Thymus (tissue), 11 donors: ENCODE measurements at regions not wholly inside any gene's neighbourhood (a gene's known extent, or its start where the extent isn't known, plus 50 kb on each side); places are given as distances from the start of the nearest gene placed in this dataset.

Experiments
- DNase-seq, 9 donors: peaks; one replicate each; pipeline ENCODE4 v3.0.0-alpha.2; 2013; ENCODE audit warnings: low spot score in 9 of 9, low read depth in 6 of 9, missing footprints in 1 of 9
- H3K27ac ChIP-seq, 2 donors: one replicate each; pipeline ENCODE4 v1.5.1; 2013; ENCODE audit warnings: control low read depth in 1 of 2, low read depth in 1 of 2, low read length in 1 of 2, mild to moderate bottlenecking in 1 of 2, moderate library complexity in 1 of 2
- H3K27me3 ChIP-seq, 2 donors: one replicate each; pipeline ENCODE4 v1.5.1; 2013; ENCODE audit warnings: low read length in 1 of 2; ENCODE audit not compliant: control insufficient read depth in 2 of 2, insufficient read depth in 1 of 2
- H3K36me3 ChIP-seq, 2 donors: one replicate each; pipeline ENCODE4 v1.5.1; 2013; ENCODE audit warnings: low read length in 1 of 2, mild to moderate bottlenecking in 1 of 2, moderate library complexity in 1 of 2; ENCODE audit not compliant: control insufficient read depth in 2 of 2, insufficient read depth in 2 of 2
- H3K4me1 ChIP-seq, 2 donors: one replicate each; pipeline ENCODE4 v1.5.1; 2013; ENCODE audit warnings: low read length in 2 of 2; ENCODE audit not compliant: control insufficient read depth in 2 of 2, insufficient read depth in 2 of 2
- H3K4me3 ChIP-seq, 2 donors: one replicate each; pipeline ENCODE4 v1.5.1; 2013; ENCODE audit warnings: low read length in 2 of 2, control low read depth in 1 of 2, mild to moderate bottlenecking in 1 of 2
- H3K9me3 ChIP-seq, 2 donors: one replicate each; pipeline ENCODE4 v1.5.1; 2013; ENCODE audit warnings: low read length in 1 of 2, mild to moderate bottlenecking in 1 of 2; ENCODE audit not compliant: control insufficient read depth in 2 of 2, insufficient read depth in 1 of 2
- WGBS: extraction: QIAGEN DNeasy Blood & Tissue Kit; methylation state at CpG from one replicate; pipeline ENCODE4 v1.1.7; 2013; 5-methylcytosine and 5-hydroxymethylcytosine counted together
- donor health status: healthy.

DNA sequence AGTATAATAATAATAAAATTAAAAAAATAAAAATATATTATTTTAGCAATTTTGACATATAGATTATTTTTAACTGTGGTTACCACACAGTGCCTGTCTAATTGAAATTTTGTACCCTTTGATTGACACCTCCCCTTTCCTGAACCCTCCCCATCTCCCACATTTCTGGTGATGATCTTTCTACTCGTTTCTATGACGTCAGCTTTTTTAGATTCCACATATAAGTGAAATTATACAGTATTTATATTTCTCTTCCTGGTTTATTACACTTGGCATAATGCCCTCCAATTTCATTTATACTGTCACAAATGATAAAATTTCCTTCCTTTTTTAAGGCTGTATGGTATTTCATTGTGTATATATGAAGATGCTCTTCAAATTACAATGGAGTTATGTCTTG is 258.1 kb upstream of the PTCHD4 start:
- Histone ChIP-seq H3K4me1 (no peaks in the 10 kb centered on the region), H3K27me3 (no peaks in the 10 kb centered on the region), H3K36me3 (no peaks in the 10 kb centered on the region), H3K27ac (no peak overlapping the region), H3K4me3 (no peak overlapping the region), H3K9me3 (no peaks in the 10 kb centered on the region)
- WGBS: 96% methylated on average over 2 of the region's 2 CpGs
- DNase-seq: no peak

DNA sequence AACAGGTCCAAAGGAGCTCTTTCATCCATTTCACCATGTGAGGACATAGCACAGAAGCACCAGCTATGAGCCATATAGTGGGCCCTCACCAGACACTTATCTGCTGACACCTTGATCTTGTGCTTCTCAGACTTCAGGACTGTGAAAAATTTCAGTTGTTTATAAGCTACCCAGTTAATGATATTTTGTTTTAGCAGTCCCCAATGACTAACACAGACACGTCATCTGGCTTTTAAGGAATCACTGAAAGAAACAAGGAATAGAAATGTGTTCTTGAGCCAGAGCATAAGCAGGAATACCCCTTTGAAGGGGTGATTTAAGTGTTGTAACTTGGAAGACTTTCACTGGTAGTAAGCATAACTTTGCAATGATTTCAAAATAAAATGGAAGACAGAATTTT is 214.7 kb upstream of the PTCHD4 start:
- Histone ChIP-seq H3K36me3 (no peaks in the 10 kb centered on the region), H3K4me3 (no peak overlapping the region), H3K27me3 (no peaks in the 10 kb centered on the region), H3K9me3 (no peaks in the 10 kb centered on the region), H3K27ac (no peak overlapping the region), H3K4me1 (no peaks in the 10 kb centered on the region)
- 93% methylated on average over 1 of the region's 1 CpG for WGBS
- DNase-seq: no peak

- WGBS: 91% methylated on average over 5 of the region's 5 CpGs
- H3K4me1 ChIP-seq: no peaks in the 10 kb centered on the region
- H3K4me3 ChIP-seq: no peak overlapping the region
- H3K9me3 ChIP-seq: no peaks in the 10 kb centered on the region
- no peak for DNase-seq
- no peaks in the 10 kb centered on the region for H3K36me3 ChIP-seq
- no peak overlapping the region for H3K27ac ChIP-seq
- no peaks in the 10 kb centered on the region for H3K27me3 ChIP-seq
Measured at GRCh38 chr6:48318670-48319069, 207.7 kb upstream of the PTCHD4 start.

DNA sequence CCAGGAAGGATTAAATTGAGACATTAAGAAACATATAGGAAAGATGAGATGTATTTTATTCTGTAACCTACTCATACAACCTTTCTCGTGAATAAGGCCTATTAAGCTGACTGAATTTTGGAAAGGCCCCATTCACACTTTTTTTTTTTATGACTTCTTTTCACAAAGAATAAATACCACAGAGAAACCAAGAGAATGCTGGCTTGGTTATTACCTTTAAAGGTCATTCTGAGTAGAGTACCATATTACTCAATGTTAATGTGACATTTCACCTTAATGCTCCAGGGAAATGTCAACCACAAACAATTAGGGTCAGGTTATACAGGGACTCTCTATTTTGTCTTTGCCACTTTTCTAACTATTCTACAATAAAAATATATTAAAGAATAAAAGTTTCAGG is 204.9 kb upstream of the PTCHD4 start:
- H3K27ac ChIP-seq: no peak overlapping the region
- WGBS: 89% methylated on average over 1 of the region's 1 CpG

DNA sequence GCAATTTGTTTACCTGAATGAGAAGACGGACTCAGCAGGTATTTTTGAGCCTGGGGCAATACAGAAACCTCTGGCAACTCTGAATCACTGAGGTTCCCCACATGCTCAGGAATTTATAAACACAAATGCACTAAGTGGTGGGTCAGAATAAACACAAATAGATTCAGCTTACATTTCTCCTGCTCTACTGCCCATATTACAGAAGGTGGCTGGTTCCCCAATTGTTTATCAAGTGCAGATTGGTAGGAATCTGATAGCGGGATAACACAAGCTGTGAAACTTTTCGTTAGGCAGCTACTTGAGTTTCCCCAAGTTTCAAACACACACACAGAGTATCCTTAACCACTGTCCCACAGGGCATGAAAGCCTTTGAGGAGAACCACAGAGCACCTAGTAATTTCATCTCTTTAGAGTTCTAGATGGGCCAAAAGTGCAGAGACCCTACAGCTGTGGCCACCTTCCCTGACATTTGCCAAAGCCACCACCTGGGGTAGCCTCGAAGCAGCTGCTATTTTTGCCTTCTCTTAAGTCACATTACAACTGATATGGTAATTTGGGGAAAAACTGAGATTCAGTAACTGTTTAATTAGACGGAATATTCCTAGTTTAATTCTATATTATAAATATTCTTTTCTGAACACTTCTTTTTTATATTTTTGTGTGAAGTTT is 204.2 kb upstream of the PTCHD4 start:
- no peak for DNase-seq
- Histone ChIP-seq H3K36me3 (no peaks in the 10 kb centered on the region), H3K9me3 (no peaks in the 10 kb centered on the region), H3K4me1 (no peaks in the 10 kb centered on the region), H3K27ac (no peak overlapping the region), H3K27me3 (no peaks in the 10 kb centered on the region), H3K4me3 (no peak overlapping the region)
- WGBS: 90% methylated on average over 5 of the region's 5 CpGs

More for the DNA sequence above, 204.9 kb upstream of the PTCHD4 start:
- no peaks in the 10 kb centered on the region for H3K9me3 ChIP-seq
- H3K27me3 ChIP-seq: no peaks in the 10 kb centered on the region
- no peaks in the 10 kb centered on the region for H3K4me1 ChIP-seq
- H3K36me3 ChIP-seq: no peaks in the 10 kb centered on the region
- no peak overlapping the region for H3K4me3 ChIP-seq
- no peak for DNase-seq

- no peaks in the 10 kb centered on the region for H3K9me3 ChIP-seq
- no peak overlapping the region for H3K4me3 ChIP-seq
- no peak for DNase-seq
- no peaks in the 10 kb centered on the region for H3K27me3 ChIP-seq
- no peaks in the 10 kb centered on the region for H3K4me1 ChIP-seq
- H3K36me3 ChIP-seq: no peaks in the 10 kb centered on the region
- no peak overlapping the region for H3K27ac ChIP-seq
Measured at GRCh38 chr6:48311301-48311700, 200.3 kb upstream of the PTCHD4 start.

DNA sequence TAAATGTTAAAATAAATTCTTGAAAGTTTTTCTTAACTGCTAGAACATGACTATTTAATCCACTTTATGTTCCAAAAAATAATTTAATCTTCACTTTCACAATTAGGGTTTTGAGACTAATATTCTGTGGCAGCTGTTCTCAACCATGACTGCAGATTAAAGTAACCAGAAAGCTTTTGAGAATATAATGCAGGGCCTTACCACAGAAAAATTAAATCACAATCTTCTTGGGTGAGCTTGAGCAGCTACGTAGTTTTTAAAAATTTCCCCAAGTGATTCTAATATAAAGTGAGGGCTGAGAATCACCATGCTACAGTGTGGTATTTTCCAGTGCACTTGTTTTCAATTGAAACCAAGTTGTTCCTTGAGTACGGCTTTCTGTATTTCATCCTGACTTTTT is 196.6 kb upstream of the PTCHD4 start:
- no peak for DNase-seq
- no peak overlapping the region for H3K4me3 ChIP-seq
- no peaks in the 10 kb centered on the region for H3K36me3 ChIP-seq
- no peaks in the 10 kb centered on the region for H3K27me3 ChIP-seq
- WGBS: 90% methylated on average over 2 of the region's 2 CpGs
- no peaks in the 10 kb centered on the region for H3K4me1 ChIP-seq
- H3K9me3 ChIP-seq: no peaks in the 10 kb centered on the region
- H3K27ac ChIP-seq: no peak overlapping the region

GRCh38 chr6:48290595-48290994 is 179.6 kb upstream of the PTCHD4 start:
- Histone ChIP-seq H3K4me1 (no peaks in the 10 kb centered on the region), H3K27ac (no peak overlapping the region), H3K27me3 (no peaks in the 10 kb centered on the region), H3K9me3 (peaks cover 0 to 7% of the 10 kb centered on the region in 2 donors), H3K4me3 (no peak overlapping the region), H3K36me3 (no peaks in the 10 kb centered on the region)
- no peak for DNase-seq
- 98% methylated on average over 4 of the region's 4 CpGs for WGBS

DNA sequence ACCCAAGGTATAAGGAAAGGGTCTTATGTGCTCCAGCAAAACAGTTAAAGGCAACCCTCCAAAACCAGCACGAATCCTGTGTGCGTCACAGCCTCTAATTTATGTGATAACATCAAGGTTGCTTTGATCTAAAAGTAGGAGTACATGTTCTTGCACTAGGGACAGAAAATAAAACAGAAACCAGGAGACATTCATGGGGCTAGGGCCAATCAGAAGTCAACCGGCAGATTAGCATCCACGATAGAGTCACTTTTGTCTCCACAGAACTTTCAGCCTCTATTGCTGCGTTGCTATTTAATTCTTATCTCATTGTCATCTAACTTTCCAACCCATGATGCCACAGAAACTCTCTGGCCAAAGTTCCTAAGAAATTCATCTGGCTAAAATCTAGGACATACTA is 178.8 kb upstream of the PTCHD4 start:
- WGBS: 89% methylated on average over 5 of the region's 5 CpGs
- H3K4me1 ChIP-seq: no peaks in the 10 kb centered on the region
- no peaks in the 10 kb centered on the region for H3K36me3 ChIP-seq
- peaks cover 0 to 7% of the 10 kb centered on the region in 2 donors for H3K9me3 ChIP-seq
- H3K27ac ChIP-seq: no peak overlapping the region
- H3K4me3 ChIP-seq: no peak overlapping the region
- DNase-seq: no peak
- H3K27me3 ChIP-seq: no peaks in the 10 kb centered on the region

- Histone ChIP-seq H3K27me3 (no peaks in the 10 kb centered on the region), H3K27ac (no peak overlapping the region), H3K4me1 (no peaks in the 10 kb centered on the region), H3K36me3 (no peaks in the 10 kb centered on the region), H3K9me3 (no peaks in the 10 kb centered on the region), H3K4me3 (no peak overlapping the region)
- 95% methylated on average over 1 of the region's 1 CpG for WGBS
- DNase-seq: no peak
Measured at GRCh38 chr6:48281217-48281616, 170.2 kb upstream of the PTCHD4 start.
